ENCODE measurements at regions not wholly inside any gene's neighbourhood (a gene's known extent, or its start where the extent isn't known, plus 50 kb on each side); places are given as distances from the start of the nearest gene placed in this dataset.

DNA sequence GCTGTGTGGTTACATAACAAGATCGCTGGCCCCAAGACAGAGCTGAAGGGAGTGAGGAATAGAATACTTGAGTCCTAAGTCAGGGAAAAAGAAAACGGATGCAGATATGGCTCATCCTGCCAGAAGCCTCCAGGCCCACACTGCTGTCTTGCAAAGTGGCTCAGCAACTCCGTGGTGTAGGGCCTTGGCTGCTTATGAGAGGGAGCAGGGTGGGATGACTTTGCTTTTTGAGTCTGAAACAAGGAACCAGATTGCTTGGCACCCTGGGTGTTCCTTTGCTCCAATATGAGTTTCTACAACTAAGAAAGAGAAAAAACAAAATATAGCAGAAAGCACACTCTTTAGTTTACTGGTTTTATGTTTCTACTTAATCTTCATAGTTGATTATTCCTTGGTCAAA is 193.8 kb upstream of the WDR11 start:
- TF ChIP-seq, protein P1, sequence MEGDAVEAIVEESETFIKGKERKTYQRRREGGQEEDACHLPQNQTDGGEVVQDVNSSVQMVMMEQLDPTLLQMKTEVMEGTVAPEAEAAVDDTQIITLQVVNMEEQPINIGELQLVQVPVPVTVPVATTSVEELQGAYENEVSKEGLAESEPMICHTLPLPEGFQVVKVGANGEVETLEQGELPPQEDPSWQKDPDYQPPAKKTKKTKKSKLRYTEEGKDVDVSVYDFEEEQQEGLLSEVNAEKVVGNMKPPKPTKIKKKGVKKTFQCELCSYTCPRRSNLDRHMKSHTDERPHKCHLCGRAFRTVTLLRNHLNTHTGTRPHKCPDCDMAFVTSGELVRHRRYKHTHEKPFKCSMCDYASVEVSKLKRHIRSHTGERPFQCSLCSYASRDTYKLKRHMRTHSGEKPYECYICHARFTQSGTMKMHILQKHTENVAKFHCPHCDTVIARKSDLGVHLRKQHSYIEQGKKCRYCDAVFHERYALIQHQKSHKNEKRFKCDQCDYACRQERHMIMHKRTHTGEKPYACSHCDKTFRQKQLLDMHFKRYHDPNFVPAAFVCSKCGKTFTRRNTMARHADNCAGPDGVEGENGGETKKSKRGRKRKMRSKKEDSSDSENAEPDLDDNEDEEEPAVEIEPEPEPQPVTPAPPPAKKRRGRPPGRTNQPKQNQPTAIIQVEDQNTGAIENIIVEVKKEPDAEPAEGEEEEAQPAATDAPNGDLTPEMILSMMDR (IDR thresholded peaks at IDR 0.05 in 4 of 5, conservative IDR thresholded peaks at IDR 0.05 in 1 of 5): no peak
- no peak for TF ChIP-seq POLR2A (IDR thresholded peaks at IDR 0.05)

Measured in gastrocnemius medialis (tissue), 4 donors.